Endodermal cell (in vitro differentiated cells): ENCODE measurements at regions not wholly inside any gene's neighbourhood (a gene's known extent, or its start where the extent isn't known, plus 50 kb on each side); places are given as distances from the start of the nearest gene placed in this dataset.

Experiments used
- DNase-seq: peaks from one replicate; pipeline ENCODE4 v3.0.0-alpha.2; 2017
- H3K27ac ChIP-seq: 2 replicates; pipeline ENCODE4 v1.5.1; 2013; ENCODE audit warnings: mild to moderate bottlenecking, low read depth, low read length, moderate library complexity
- H3K27me3 ChIP-seq: 2 replicates; pipeline ENCODE4 v1.6.1; 2013; ENCODE audit warnings: mild to moderate bottlenecking, low read length, moderate library complexity; ENCODE audit not compliant: insufficient read depth, control insufficient read depth, poor library complexity, severe bottlenecking
- H3K36me3 ChIP-seq: 2 replicates; pipeline ENCODE4 v1.7.0; 2013; ENCODE audit warnings: mild to moderate bottlenecking, low read length, moderate library complexity; ENCODE audit not compliant: control insufficient read depth, insufficient read depth
- H3K4me1 ChIP-seq: one replicate; pipeline ENCODE4 v1.7.0; 2013; ENCODE audit warnings: low read length; ENCODE audit not compliant: control insufficient read depth, insufficient read depth
- H3K4me3 ChIP-seq: 2 replicates; pipeline ENCODE4 v1.5.1; 2013; ENCODE audit warnings: mild to moderate bottlenecking, low read length, moderate library complexity
- H3K9ac ChIP-seq: 2 replicates; pipeline ENCODE4 v1.6.1; 2013; ENCODE audit warnings: mild to moderate bottlenecking, low read length, moderate library complexity; ENCODE audit not compliant: poor library complexity, severe bottlenecking; ENCODE audit errors: extremely low read depth
- H3K9me3 ChIP-seq: 2 replicates; pipeline ENCODE4 v1.6.1; 2013; ENCODE audit warnings: mild to moderate bottlenecking, low read length, moderate library complexity; ENCODE audit not compliant: control insufficient read depth
- H3K27ac Mint-ChIP-seq: 2 replicates; pipeline ENCODE4 v1.8.0; 2020; ENCODE audit warnings: mixed read lengths
- H3K27me3 Mint-ChIP-seq: 2 replicates; pipeline ENCODE4 v1.8.0; 2021; ENCODE audit warnings: mild to moderate bottlenecking, mixed read lengths; ENCODE audit not compliant: insufficient read depth
- H3K36me3 Mint-ChIP-seq: 2 replicates; pipeline ENCODE4 v1.8.0; 2020; ENCODE audit warnings: low read depth, mixed read lengths
- H3K4me1 Mint-ChIP-seq: 2 replicates; pipeline ENCODE4 v1.8.0; 2020; ENCODE audit warnings: mixed read lengths
- H3K4me3 Mint-ChIP-seq: 2 replicates; pipeline ENCODE4 v1.8.0; 2020; ENCODE audit warnings: mild to moderate bottlenecking, moderate library complexity, mixed read lengths
- H3K9me3 Mint-ChIP-seq: 2 replicates; pipeline ENCODE4 v1.8.0; 2020; ENCODE audit warnings: mild to moderate bottlenecking, mixed read lengths
- CTCF ChIP-seq: fragments of 200-600 bp; sonication (generic); conservative IDR thresholded peaks from 2 replicates; pipeline ENCODE4 v1.5.0; 2021; ENCODE audit warnings: antibody characterized with exemption, mild to moderate bottlenecking
- WGBS, 2 experiments: methylation state at CpG; one replicate each; pipeline versions ENCODE4 v1.1.5 to v1.1.7; 2013; ENCODE audit warnings: missing lambda C conversion rate in 2 of 2, mixed read lengths in 1 of 2; ENCODE audit not compliant: insufficient coverage in 1 of 2, insufficient read length in 1 of 2; 5-methylcytosine and 5-hydroxymethylcytosine counted together

- no peak overlapping the region for H3K9ac ChIP-seq
- peaks cover 20% of the 10 kb centered on the region for H3K9me3 ChIP-seq
- no peak for TF ChIP-seq CTCF
- 85 to 88% methylated on average over 2 of the region's 2 CpGs for WGBS, 2 experiments
- Mint-ChIP-seq H3K9me3 (peaks cover 42% of the 10 kb centered on the region), H3K4me1 (no peaks in the 10 kb centered on the region), H3K27ac (no peak overlapping the region), H3K4me3 (no peak overlapping the region), H3K27me3 (peaks cover 4% of the 10 kb centered on the region), H3K36me3 (peaks cover 3% of the 10 kb centered on the region)
- H3K27ac ChIP-seq: no peak overlapping the region
- H3K36me3 ChIP-seq: no peaks in the 10 kb centered on the region
- H3K27me3 ChIP-seq: no peaks in the 10 kb centered on the region
- no peak for DNase-seq
- H3K4me1 ChIP-seq: no peaks in the 10 kb centered on the region
- no peak overlapping the region for H3K4me3 ChIP-seq
These were observed 208.5 kb upstream of the KCNN2 start for GRCh38 chr5:114153392-114153791.

- Histone ChIP-seq H3K4me3 (no peak overlapping the region), H3K27me3 (no peaks in the 10 kb centered on the region), H3K9me3 (peaks cover 16% of the 10 kb centered on the region), H3K36me3 (no peaks in the 10 kb centered on the region), H3K9ac (no peak overlapping the region), H3K4me1 (no peaks in the 10 kb centered on the region), H3K27ac (no peak overlapping the region)
- Mint-ChIP-seq H3K4me1 (no peaks in the 10 kb centered on the region), H3K27me3 (peaks cover 2% of the 10 kb centered on the region), H3K36me3 (peaks cover 3% of the 10 kb centered on the region), H3K9me3 (peaks cover 39% of the 10 kb centered on the region), H3K4me3 (no peak overlapping the region), H3K27ac (no peak overlapping the region)
- WGBS, 2 experiments: 89 to 93% methylated on average over 1 of the region's 1 CpG
- TF ChIP-seq CTCF: no peak
- DNase-seq: no peak
These were observed 208.0 kb upstream of the KCNN2 start for GRCh38 chr5:114153833-114154232.

- no peak overlapping the region for H3K9ac ChIP-seq
- no peak overlapping the region for H3K4me3 ChIP-seq
- no peaks in the 10 kb centered on the region for H3K36me3 ChIP-seq
- peaks cover 6% of the 10 kb centered on the region for H3K9me3 ChIP-seq
- H3K36me3 Mint-ChIP-seq: no peaks in the 10 kb centered on the region
- no peak for TF ChIP-seq CTCF
- WGBS, 2 experiments: 90 to 96% methylated on average over 2 to 5 of the region's 5 CpGs
- H3K27me3 ChIP-seq: no peaks in the 10 kb centered on the region
- no peaks in the 10 kb centered on the region for H3K4me1 Mint-ChIP-seq
- H3K27ac Mint-ChIP-seq: no peak overlapping the region
- no peak overlapping the region for H3K27ac ChIP-seq
- H3K4me3 Mint-ChIP-seq: no peak overlapping the region
- no peaks in the 10 kb centered on the region for H3K27me3 Mint-ChIP-seq
- H3K9me3 Mint-ChIP-seq: peaks cover 31% of the 10 kb centered on the region
- no peaks in the 10 kb centered on the region for H3K4me1 ChIP-seq
- DNase-seq: no peak
These were observed 195.8 kb upstream of the KCNN2 start for GRCh38 chr5:114166081-114166480.
